Left kidney (tissue), 1 donor: ENCODE measurements at regions not wholly inside any gene's neighbourhood (a gene's known extent, or its start where the extent isn't known, plus 50 kb on each side); places are given as distances from the start of the nearest gene placed in this dataset.
"Not testable (repeated sequence)": the region's sequence is repeated elsewhere in the genome, so short reads cannot be mapped to it uniquely, and the experiment has no call there.

ENCODE experiments used
- DNase-seq: peaks from one replicate; pipeline ENCODE4 v3.0.0-alpha.2; 2013

DNA sequence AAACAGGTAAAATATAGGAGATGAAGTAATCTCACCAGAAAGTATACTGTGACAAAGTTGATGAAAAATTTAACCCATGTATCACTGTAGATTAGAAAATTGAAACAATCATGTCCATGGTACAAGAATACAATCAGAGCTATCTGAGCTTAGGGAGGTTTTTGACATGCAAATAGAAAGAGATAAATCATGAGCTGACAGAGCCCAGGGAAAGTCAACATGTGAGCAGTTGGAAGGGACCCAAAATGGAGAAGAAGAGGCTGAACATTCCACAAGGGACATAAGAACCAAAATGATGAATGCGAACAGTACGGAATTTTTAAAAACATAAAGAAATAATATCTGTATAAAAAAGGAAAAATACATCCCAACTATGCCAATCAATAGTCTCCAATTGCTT, 395.4 kb upstream of the CYRIA start:
- DNase-seq, result no peak

DNA sequence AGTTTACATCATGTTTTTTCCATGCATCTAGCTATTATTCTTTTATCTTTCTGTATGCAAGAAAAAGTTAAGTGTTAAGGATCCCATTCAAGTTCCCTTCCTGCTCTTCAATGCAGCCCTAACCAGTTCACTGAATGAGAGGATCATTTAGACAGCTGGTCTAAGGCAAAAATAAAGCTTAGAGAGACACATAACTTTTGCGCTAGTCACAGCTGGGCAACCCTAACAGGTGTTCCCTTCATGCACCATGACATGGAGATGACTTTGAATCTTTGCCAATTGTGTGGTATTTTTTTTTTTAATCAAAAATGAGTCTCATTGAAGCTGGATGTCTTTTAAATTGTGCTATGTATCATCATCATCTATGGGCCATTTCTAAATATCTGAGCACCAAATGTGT, 393.8 kb upstream of the CYRIA start:
- DNase-seq, result no peak

DNA sequence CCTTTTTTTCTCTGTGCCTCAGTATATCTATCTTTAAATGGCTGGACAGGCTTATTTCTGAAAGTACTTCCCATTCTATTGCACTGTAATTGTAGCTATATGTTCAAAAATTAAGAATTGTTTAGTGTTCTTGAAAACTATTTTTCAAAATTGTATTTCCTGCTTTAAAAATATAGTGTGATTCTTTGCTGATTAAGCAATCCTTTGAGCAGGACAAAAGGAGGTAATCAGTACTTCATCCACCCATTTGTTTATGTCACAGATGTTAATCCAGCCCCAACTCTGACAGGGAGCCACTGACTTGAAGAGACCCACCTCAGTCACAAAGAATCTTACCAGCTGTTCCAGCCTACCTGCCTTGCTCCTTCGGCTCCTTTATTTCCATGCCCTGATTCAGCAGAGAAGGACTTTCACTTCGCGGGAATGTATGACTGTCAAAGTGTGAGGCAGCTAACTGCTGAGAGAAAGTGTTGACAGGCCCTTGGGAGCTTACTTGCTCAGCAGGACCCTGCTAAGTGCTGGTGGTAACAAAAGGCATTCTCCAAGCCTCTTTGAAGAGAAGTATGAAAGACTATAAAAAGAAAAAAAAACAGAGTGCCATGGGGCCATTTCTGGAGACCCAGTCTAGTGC, 393.3 kb upstream of the CYRIA start:
- no peak for DNase-seq

DNA sequence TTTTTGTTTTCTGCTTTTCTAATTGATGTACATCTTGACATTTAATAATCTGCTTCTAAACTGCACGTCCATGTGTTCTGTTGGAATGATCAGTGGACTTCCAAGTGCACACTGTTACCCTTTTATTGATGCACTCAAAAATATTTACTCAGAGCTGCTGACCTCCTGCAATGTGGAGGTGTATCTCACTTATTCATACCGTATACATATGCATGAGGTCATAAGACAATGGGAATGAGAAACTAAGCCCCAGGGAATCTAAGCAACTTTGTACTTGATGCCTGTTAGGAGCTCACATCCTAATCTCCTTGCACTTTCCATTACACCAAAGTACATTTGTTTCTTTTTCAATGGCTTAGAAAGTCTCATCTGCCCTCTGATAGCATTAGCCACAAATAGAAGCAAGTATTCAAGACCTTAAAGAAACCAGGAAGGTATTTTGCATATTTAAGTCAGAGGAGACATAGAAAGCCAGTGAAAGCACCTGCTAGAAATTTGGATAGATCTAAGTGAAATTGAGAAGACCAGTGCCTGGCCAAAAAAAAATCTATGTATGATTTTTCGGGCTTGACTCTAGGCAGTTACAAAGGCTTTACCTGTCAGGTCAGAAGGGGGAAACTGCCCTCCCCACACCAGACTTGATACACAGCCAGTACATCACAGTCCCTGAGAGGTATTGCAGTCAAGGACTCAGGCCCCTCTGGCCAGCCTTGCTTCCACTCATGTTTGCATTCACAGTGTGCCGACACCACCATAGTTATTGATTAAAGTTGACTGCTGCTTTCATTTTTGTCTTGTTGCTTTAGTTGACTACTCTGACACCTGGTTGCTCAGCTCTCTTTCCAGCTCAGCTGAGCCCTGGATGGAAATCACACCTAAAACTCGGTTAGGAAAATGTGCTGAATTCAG, 391.7 kb upstream of the CYRIA start:
- DNase-seq, result no peak

DNA sequence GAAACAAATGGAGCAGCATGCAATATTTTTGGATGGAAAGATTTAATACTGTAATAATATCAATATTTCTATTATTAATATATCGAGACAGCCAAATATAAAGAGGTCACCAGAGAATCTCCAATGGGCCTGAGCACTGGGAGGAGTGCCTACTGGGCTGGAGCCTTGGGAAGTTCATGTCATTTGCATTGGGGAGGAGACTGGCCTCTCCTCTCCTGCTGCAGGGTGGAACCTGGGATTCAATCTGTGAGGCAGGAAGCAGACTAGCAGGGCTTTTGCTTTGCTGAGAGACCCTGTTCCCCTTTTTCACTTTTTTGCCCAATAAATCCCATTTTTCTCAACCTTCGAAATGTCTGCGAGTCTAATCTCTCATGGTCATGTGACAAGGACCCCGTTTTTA, 390.6 kb upstream of the CYRIA start:
- no peak for DNase-seq

DNA sequence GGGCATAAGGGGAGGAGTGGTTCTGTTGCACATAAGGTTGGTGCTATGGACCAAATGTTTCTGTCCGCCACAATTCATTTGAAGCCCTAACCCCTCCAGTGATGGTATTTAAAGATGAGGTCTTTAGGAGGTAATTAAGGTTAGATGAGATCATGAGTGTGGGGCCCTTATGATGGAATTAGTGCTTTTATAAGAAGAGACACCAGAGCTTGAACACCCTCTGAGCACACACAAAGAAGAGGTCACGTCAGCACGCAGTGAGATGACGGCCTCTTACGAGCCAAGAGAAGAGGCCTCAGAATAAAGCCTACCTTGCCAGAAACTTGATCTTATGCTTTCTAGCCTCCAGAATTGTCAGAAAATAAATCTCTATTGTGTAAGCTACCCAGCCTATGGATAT, 386.4 kb upstream of the CYRIA start:
- no peak for DNase-seq

DNA sequence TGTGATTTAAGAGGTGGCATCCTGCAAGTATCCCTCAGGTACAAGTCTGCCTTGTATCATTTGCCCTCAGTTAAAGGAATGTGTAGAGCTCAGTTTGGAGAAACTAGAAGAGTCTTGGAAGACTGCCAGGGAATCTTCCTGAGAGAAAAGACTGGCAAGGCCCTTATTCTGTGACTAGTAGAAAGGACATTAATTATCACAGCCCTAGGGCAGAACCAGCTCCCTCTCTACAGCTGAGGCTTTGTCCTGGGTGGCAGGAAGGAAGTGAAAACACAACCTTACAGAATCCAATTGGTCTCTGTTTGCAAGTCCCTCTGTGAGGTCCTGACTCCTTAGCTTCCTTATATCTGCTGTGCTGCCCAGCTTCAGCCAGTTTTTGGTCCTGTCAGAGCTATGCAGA, 385.9 kb upstream of the CYRIA start:
- peak; percentile 14 for DNase-seq

DNA sequence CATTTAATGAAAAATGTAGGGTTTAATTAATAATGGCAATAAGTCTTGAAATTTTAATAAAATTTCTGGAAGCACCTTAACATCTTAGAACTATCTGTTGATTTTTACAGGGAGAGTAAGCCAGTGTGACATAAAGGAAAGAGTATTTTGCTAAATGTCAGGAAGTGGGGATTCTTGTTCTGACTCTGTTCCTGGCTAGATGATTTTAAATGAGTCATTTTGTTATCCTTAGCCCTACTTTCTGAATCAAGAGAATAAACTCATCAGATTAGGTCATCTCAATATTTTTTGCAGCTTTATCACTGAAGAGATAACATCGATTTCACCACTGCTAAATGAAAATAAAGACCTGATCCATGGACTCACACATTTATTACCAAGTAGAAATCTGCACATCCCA, 377.5 kb upstream of the CYRIA start:
- DNase-seq, result no peak

DNA sequence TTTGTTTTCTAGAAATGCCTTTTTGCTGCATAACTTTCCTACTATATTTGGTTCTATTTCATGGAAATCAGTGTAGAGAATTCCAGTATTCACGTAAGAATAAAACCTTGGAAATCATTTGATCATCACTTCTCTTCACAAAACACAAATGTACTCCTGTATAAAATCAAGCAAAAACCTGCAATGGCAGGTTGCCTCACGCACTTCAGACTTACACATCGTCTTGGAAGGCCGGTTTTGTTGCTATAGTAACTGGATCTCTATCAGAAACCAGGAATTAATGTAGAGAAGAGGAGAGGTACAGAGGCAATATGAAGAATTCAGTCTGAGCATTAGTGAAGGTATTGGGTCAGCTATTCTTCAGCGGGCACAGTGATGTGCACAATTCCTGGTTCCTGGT, 370.7 kb upstream of the CYRIA start:
- no peak for DNase-seq

DNA sequence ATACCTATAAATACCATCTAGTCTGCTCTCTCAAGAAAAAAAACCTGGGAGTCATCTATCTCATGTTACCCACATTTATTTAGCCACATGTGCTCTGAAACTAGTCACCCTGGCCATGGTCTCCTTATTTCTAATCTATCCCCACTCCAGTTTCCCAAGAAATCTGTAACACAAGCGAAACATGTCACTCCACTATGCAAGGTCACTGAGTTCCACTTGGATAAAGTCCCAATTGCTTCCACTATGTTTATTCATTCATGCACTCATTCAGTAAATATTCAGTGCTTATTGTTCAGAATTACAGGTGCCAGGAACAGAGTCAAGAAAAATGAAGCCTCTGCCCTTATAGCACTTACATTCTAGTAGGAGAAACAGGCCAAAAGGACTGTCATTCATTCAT, 369.4 kb upstream of the CYRIA start:
- no peak for DNase-seq

DNA sequence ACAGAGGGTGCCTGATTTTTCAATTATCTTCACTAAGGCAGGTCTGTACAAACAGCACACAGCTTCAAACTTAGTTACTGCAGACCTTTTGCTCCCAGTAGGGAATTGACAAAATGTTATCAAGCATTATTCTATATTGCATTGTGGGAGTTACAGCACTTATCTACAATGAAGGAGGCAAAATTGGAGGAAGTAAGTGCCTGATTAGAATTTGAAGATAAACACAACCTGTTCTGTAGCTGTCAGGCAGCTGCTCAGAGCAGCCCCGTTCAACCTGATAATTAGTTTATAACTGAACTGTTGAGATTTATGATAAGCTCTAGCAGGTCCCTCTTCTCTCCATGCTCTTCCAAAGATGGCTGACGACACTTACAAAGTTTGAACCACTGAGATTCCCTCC, 364.4 kb upstream of the CYRIA start:
- DNase-seq, result no peak

DNA sequence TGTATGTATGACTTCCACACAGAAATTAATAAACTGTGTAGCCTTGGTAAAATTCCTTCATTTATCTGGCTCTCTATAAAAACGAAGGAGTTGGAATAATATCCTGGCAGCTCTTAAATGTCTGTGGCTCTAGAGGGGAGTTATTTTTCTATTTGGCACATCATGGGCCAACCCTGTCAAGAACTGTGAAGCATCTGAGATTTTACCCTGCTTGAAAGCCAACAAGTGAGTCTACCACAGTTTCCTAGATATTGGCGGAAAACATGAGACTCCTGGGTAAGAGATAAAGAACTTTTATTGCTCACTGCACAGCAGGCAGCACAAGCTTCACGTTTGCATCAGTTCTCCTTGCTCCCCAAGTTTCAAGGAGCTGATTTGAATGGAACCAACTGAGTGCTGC, 346.7 kb upstream of the CYRIA start:
- DNase-seq, result no peak

DNA sequence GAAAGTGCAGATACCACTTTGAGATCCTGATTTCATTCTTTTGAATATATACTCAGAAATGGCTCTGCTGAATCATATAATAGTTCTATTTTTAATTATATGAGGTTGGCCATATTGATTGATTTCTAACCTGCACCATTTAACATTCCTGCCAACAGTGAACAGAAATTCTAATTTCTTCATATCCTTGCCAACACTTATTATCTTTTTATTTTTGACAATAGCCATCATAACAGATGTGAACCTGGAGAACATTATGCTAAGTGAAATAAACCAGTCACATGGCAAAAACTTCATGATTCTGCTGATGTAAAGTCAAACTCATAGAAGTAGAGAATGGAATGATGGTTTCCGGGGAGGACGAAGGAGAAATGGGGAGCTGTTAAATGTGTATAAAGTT, 344.5 kb upstream of the CYRIA start:
- DNase-seq, result no peak

DNA sequence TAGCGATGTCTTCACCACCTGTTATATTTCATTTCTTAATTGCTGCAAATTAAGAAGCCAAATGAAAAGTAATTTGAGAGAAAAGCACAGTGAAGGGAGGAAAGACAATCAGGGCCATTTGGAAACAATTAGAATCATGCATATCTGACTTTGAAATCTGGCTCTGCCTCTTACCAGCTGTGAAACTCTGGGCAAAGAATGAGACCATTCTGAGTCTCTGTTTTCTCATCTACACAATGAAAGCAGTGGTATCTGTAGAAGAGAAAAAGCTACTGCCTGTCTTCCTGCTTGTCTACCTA, 334.5 kb upstream of the CYRIA start:
- no peak for DNase-seq

DNA sequence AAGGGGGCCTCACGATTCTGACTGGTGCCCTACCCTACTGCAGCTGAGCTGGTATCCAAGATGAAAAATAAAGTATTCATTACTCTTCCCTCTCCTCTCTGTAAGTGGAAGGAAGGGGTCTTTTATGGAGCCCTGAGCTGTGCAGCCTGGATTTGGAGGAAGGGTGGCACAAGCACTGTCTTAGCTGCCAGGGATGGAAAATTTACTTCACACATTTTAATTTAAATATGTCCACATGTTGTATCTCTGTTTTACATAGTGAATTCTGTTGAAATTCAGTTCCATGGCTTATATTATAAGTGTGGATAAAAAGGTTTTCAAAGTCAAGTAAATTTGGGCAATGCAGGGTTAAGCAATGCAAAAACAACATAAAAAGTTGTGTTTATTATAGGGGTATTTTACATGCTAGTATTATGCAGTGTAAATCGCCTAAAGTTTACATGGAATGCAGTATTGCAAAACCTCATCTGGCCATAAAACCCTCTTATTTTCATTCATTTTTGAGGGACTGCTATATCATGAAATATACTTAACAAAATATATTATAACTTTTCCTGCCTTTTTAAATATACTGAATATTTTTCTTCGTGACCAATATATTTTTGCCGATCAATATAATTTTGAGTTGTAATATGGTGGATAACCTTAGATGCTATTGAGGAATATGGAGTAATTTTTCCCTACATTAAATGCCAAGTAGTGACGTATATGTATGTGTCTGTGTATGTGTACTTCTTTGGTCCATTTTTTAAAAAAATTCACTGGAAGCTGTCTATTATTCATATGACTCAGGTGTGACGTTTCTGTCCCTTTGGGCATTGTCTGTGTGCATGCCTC, 333.9 kb upstream of the CYRIA start:
- DNase-seq, result no peak

DNA sequence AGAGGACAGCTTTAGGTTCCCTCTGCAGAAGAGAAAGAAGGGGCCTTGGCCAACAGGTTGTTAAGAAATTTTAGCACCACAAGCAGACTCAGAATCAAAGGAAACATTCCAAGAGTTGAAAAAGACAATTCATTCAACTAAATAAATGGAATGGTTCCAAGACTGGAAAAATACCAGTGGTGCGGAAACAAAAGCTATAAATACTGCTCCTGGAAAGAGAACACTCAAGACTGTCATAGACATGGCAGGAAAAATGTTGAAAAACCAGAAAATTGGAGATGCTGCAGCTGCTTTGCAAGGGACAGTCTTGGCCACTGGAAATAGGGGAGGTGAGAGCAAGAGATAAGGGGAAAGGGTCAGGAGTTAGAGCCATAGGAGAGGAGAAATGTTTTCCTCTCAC, 312.7 kb upstream of the CYRIA start:
- DNase-seq, result peak; percentile 53

DNA sequence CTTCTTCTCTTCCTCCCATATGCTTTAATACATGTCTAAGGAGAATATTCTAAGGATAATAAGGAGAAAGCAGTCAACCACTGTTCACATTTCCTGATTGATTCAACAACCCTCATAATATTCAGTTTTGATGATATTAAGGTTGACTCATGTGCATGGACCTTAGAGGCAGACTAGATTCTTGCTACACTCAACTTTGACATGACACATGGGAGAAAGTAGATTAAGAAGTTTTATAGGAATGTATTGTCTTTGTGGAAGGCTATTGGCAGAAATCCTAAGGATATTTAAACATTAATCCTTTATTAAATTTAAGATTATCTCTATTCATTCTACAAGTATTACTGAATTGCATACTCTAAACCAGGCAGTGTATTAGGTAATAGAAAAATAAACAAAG, 309.1 kb upstream of the CYRIA start:
- DNase-seq, result no peak

DNA sequence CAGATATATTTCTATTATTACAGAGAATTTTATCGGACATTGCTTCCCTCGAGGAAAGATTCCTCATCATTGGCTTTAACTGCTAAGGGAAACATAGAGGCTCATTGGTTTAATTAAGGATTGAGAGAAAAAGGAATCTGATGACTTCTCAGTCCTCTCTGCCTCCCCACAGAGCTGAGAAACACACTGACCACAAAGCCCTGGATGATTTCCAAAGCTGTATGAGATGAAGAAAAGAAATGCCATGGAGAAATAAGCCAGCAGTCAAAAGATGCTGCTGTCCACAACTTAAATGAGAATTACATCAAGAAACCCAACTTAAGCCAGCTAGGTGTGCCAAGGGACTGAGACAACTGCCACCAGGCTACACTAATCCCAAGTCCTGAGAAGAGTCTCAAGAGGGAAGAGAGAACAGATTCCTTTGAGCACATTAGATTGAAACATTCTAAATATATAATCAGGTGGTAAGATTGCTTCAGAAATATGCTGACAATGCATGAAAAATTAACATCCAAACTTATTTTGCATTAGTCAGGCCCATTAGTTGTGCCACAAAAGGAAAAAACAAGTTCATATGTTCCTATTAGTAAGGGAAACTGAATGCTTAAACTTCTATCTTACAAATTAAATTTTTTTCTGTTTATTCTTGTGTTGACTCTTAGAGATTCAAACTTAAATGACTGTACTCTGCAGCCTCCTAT, 308.1 kb upstream of the CYRIA start:
- no peak for DNase-seq

DNA sequence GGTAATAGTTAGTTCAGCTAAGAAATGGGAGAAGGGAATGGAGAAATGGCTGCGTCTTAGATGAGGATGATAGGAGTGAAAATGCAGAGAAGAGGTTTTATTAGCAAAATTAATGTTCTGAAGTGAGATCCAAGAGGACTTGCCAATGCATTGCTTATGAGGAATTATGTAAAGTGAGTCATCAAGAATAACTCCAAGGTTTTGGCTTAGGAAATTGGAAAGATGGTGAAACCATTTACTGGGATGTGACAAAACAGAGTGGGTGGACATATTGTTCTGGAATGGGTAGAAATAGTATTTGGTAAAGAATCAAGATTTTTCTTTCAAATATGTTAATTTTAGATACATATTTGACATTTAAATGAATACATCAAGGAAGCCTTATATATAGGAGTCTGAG, 306.6 kb upstream of the CYRIA start:
- no peak for DNase-seq

DNA sequence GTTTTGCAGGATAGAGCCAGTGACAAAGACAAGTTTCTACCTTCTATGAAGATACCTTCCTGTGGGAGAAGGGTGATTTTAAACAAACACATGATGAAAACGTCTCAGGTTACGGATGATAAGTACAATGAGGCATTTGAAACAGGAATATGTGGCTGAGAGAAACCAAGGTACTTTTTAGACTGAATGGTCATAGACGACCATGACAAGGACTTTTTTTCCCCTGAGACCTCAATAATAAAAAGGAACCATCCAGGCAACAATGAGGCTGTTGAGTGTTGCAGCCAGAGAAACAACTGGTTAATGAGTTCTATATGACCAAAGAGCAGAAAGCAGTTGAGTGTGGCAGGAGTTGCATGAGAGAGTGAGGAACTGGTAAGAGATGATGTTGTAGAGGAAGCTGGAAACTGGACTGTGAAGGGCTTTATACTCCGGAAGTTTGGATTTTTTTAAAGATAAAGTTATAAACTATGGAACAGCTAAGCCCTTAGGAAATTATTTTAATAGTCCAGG, 306.1 kb upstream of the CYRIA start:
- DNase-seq, result no peak

DNA sequence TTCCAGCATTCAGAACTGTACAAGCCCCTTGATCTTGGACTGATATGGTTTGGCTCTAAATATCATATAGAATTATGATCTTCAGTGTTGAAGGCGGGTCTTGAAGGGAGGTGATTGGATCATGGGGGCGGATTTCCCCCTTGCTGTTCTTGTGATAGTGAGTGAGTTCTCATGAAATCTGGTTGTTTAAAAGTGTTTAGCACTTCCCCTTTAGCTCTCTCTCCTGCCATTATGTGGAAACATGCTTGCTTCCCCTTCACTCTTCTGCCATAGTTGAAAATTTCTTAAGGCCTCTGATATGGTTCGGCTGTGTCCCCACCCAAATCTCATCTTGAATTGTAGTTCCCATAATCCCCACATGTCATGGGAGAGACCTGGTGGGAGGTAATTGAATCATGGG, 305.3 kb upstream of the CYRIA start:
- DNase-seq, result not testable (repeated sequence)

DNA sequence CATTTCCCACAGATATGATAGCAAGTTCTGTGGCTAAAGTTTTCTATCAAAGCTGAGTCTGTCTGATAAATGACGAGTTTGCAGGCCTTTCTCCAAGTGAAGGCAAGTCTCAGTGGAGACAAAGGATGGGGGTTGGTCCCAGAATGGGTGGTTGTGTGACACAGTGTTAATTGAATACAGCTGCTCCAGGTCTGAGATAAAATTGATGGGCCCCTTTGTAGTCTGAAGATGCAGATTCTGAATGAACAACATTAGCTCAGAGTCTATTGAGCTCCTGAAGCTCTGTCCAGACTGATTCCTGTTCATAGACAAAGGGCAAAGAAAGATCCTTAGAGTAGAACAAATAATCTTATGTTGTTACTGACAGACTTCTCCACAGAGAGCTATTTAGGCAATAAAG, 296.9 kb upstream of the CYRIA start:
- no peak for DNase-seq
